GM13976 (cell line): ENCODE measurements at regions not wholly inside any gene's neighbourhood (a gene's known extent, or its start where the extent isn't known, plus 50 kb on each side); places are given as distances from the start of the nearest gene placed in this dataset.

Experiments
- DNase-seq: peaks from one replicate; pipeline ENCODE4 v3.0.0; 2012; ENCODE audit warnings: low spot score
- CTCF ChIP-seq: IDR thresholded peaks from 2 replicates; pipeline ENCODE4 v1.5.1; 2012; ENCODE audit warnings: borderline replicate concordance, mild to moderate bottlenecking; ENCODE audit not compliant: insufficient read depth; ENCODE audit errors: extremely low read depth, missing control alignments, control extremely low read depth
- in situ Hi-C: fragments of 300-500 bp; cut with MboI; formaldehyde crosslinking; loops from one replicate; pipeline ENCODE4 v1.12.0; 2022; ENCODE audit warnings: low sequenced_read_pairs, mixed read lengths, inconsistent platforms; ENCODE audit not compliant: unreplicated experiment

- DNase-seq, result no peak
These were observed 804.7 kb upstream of the PIK3C3 start for GRCh38 chr18:41150316-41150715.

DNA sequence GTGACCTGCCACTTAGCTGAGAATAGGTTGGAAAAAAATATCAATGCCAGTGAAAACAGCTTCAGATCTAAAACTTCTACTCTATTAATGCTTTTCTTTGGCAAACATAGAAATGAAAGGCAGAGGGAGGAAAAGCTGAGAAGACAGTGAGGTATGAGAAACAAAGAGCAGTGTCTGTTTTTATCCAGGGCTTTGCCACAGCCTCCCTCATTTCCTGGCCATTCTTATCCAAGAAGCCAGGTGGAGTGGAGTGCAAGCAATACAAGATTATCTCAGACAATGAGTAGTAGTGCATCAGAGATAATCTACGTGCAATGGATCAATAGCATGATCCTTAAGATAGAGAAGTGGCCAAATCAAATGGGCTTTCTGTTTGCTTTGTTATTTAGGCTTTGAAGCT, 808.7 kb upstream of the PIK3C3 start:
- no peak for DNase-seq
- in situ Hi-C loops, result no loop called here
- no peak for TF ChIP-seq CTCF

More at GRCh38 chr18:41150316-41150715, 804.7 kb upstream of the PIK3C3 start:
- TF ChIP-seq CTCF, result no peak
- in situ Hi-C loops, result no loop called here

- in situ Hi-C loops, result no loop called here
- DNase-seq, result no peak
- TF ChIP-seq CTCF, result no peak
These were observed 809.5 kb upstream of the PIK3C3 start for GRCh38 chr18:41145516-41145915.

DNA sequence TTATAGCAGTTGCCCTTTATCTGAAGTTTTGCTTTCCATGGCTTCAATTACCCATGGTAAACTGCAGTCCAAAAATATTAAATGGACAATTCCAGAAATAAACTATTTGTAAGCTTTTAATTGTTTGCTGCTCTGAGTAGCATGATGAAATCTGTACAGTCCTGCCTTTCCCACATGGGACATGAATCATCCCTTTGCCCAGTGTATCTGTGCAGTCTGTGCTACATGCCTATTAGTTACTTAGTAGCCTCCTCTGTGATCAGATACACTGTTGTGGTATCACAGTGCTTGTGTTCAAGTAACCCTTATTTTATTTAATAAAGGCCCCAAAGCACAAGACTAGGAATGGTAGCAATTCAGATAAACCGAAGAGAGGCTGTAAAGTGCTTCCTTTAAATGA, 810.6 kb upstream of the PIK3C3 start:
- TF ChIP-seq CTCF, result no peak
- in situ Hi-C loops, result no loop called here
- no peak for DNase-seq

DNA sequence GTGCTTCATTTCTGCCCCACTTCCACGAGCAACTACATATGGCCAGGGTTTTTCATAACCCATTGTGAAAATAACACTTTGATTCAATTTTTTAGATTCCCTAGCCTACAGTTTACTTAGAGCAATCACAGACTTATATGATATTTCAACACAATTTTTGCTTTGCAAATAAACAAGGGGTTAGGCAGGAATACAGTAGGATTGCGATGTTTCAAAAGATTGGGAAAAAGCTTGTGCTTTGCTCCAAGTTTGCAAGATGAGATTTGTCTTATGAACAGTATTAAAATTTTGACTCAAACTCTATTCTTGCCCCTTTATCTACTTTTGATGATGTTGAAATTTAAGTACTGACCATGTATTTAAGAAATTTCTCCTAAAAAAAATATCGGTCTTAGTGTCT, 814.5 kb upstream of the PIK3C3 start:
- in situ Hi-C loops, result no loop called here
- DNase-seq, result no peak
- no peak for TF ChIP-seq CTCF

DNA sequence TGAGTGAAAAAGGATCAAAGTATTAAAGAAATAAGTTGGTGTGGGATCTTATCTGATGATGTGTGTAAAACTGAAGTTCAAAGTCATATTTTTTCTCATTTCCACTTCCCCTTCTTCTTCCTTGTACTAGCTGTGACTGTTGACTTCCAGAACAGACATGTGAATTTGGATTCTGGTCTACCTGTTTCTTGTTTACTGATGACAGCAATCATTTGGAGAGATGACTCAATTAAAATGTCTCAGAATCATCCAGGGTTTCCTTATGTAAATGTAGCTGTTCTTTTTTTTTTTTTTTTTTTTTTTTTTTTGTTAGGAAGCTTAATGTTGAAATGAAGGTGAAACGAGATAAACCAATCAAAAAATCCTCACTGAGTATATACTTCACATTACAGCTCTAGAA, 819.9 kb upstream of the PIK3C3 start:
- in situ Hi-C loops, result no loop called here
- TF ChIP-seq CTCF, result no peak
- no peak for DNase-seq

- TF ChIP-seq CTCF, result no peak
These were observed 820.6 kb upstream of the PIK3C3 start for GRCh38 chr18:41134426-41134825.

More at GRCh38 chr18:41134426-41134825, 820.6 kb upstream of the PIK3C3 start:
- in situ Hi-C loops, result no loop called here
- no peak for DNase-seq
